DOHH2 (cell line): ENCODE measurements at regions not wholly inside any gene's neighbourhood (a gene's known extent, or its start where the extent isn't known, plus 50 kb on each side); places are given as distances from the start of the nearest gene placed in this dataset.

Experiments
- H3F3A ChIP-seq: fragments of 200-600 bp; sonication (generic), shearing (Covaris generic); 2 replicates; pipeline ENCODE4 v1.6.0; 2016; ENCODE audit warnings: antibody characterized with exemption, mild to moderate bottlenecking; ENCODE audit not compliant: control insufficient read depth, insufficient read depth
- H3K27ac ChIP-seq: fragments of 200-600 bp; sonication (generic); 2 replicates; pipeline ENCODE4 v1.5.1; 2014; ENCODE audit warnings: low read depth, mild to moderate bottlenecking, low read length, moderate library complexity
- H3K27me3 ChIP-seq: fragments of 200-600 bp; sonication (generic); 2 replicates; pipeline ENCODE4 v1.6.1; 2014; ENCODE audit warnings: mild to moderate bottlenecking, low read length, mixed read lengths; ENCODE audit not compliant: control insufficient read depth
- H3K36me3 ChIP-seq: fragments of 200-600 bp; sonication (generic); 2 replicates; pipeline ENCODE4 v1.6.1; 2014; ENCODE audit warnings: mild to moderate bottlenecking, low read length, moderate library complexity, mixed read lengths; ENCODE audit not compliant: control insufficient read depth
- H3K4me1 ChIP-seq: fragments of 200-600 bp; sonication (generic); 2 replicates; pipeline ENCODE4 v1.6.1; 2014; ENCODE audit warnings: mild to moderate bottlenecking, low read length, mixed read lengths; ENCODE audit not compliant: control insufficient read depth
- H3K4me2 ChIP-seq: fragments of 200-600 bp; sonication (generic); 2 replicates; pipeline ENCODE4 v1.6.0; 2014; ENCODE audit warnings: mild to moderate bottlenecking, low read length, moderate library complexity
- H3K4me3 ChIP-seq: fragments of 200-600 bp; sonication (generic); 2 replicates; pipeline ENCODE4 v1.5.1; 2014; ENCODE audit warnings: mild to moderate bottlenecking, low read length, mixed read lengths
- H3K79me2 ChIP-seq: fragments of 200-600 bp; sonication (generic); 2 replicates; pipeline ENCODE4 v1.6.1; 2014; ENCODE audit warnings: mild to moderate bottlenecking, low read length, mixed read lengths; ENCODE audit not compliant: control insufficient read depth
- H3K9me2 ChIP-seq: fragments of 200-600 bp; sonication (generic); replicated peaks from 2 replicates; pipeline ENCODE4 v1.6.1; 2014; ENCODE audit warnings: mild to moderate bottlenecking, low read length, mixed read lengths; ENCODE audit not compliant: control insufficient read depth
- H3K9me3 ChIP-seq: fragments of 200-600 bp; sonication (generic); 2 replicates; pipeline ENCODE4 v1.6.1; 2014; ENCODE audit warnings: antibody characterized with exemption, low read length, mixed read lengths; ENCODE audit not compliant: control insufficient read depth, insufficient read depth
- H4K20me1 ChIP-seq: fragments of 200-600 bp; sonication (generic); 2 replicates; pipeline ENCODE4 v1.6.0; 2014; ENCODE audit warnings: low read depth, mild to moderate bottlenecking, antibody characterized with exemption, low read length, moderate library complexity; ENCODE audit not compliant: control insufficient read depth, insufficient read depth
- CTCF ChIP-seq: fragments of 200-600 bp; sonication (generic); IDR thresholded peaks from one replicate; pipeline ENCODE4 v1.5.1; 2014; ENCODE audit warnings: antibody characterized with exemption, mild to moderate bottlenecking, low read depth, low read length; ENCODE audit not compliant: poor library complexity, severe bottlenecking
- EZH2phosphoT487 ChIP-seq: fragments of 200-600 bp; sonication (generic); IDR thresholded peaks from 2 replicates; pipeline ENCODE4 v1.6.1; 2017; ENCODE audit warnings: borderline replicate concordance, mild to moderate bottlenecking, antibody characterized with exemption, low read length, moderate library complexity, mixed read lengths

GRCh38 chr3:113133140-113133539, 78.2 kb upstream of the BOC start:
- H3K9me3 ChIP-seq = no peaks in the 10 kb centered on the region
- H3K4me2 ChIP-seq = no peak overlapping the region
- TF ChIP-seq CTCF (no peak), EZH2phosphoT487 (no peak)
- no peak overlapping the region for H3K4me3 ChIP-seq
- H3K36me3 ChIP-seq = no peaks in the 10 kb centered on the region
- H3F3A ChIP-seq = no peaks in the 10 kb centered on the region
- H3K27ac ChIP-seq = no peak overlapping the region
- H3K4me1 ChIP-seq = no peaks in the 10 kb centered on the region
- no peaks in the 10 kb centered on the region for H3K27me3 ChIP-seq
- no peaks in the 10 kb centered on the region for H3K79me2 ChIP-seq
- no peaks in the 10 kb centered on the region for H4K20me1 ChIP-seq
- H3K9me2 ChIP-seq = no peaks in the 10 kb centered on the region

- Histone ChIP-seq H3K9me2 (no peaks in the 10 kb centered on the region), H3K4me3 (no peak overlapping the region), H3K79me2 (no peaks in the 10 kb centered on the region), H3K4me1 (no peaks in the 10 kb centered on the region), H3K9me3 (no peaks in the 10 kb centered on the region), H3K4me2 (no peak overlapping the region), H3K27me3 (no peaks in the 10 kb centered on the region), H3K36me3 (no peaks in the 10 kb centered on the region), H3F3A (no peaks in the 10 kb centered on the region), H4K20me1 (no peaks in the 10 kb centered on the region), H3K27ac (no peak overlapping the region)
- TF ChIP-seq CTCF (peak; percentile 59), EZH2phosphoT487 (no peak)
These were observed 75.3 kb upstream of the BOC start for GRCh38 chr3:113136071-113136470.

GRCh38 chr3:113136544-113136943, 74.8 kb upstream of the BOC start:
- Histone ChIP-seq H3K27ac (no peak overlapping the region), H3K9me2 (no peaks in the 10 kb centered on the region), H3F3A (no peaks in the 10 kb centered on the region), H3K79me2 (no peaks in the 10 kb centered on the region), H3K4me3 (no peak overlapping the region), H3K4me2 (no peak overlapping the region), H3K36me3 (no peaks in the 10 kb centered on the region), H3K27me3 (no peaks in the 10 kb centered on the region), H4K20me1 (no peaks in the 10 kb centered on the region), H3K4me1 (no peaks in the 10 kb centered on the region), H3K9me3 (no peaks in the 10 kb centered on the region)
- no peak for TF ChIP-seq EZH2phosphoT487
- TF ChIP-seq CTCF = no peak
